ENCODE measurements at regions not wholly inside any gene's neighbourhood (a gene's known extent, or its start where the extent isn't known, plus 50 kb on each side); places are given as distances from the start of the nearest gene placed in this dataset.

DNA sequence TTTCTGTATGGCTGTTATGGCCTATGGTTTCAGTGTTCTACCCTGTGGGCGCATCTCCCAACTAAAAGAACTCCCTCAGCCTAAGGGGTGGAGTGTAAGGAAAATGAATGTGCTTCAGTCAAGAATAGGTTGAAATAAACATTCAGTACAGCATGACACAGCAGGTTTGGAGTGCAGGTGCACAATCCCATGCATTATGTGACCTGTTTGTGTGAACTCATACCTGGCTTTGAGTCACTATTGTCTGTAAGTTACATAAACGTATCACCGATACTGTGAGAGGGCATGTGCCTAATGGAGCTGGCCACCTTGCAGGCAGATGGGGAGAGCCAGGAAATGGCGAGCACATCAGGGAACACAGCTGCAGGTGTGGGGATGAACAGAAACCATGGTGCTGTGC is 216.0 kb downstream of the DSEL start:
- TF ChIP-seq, protein P1, sequence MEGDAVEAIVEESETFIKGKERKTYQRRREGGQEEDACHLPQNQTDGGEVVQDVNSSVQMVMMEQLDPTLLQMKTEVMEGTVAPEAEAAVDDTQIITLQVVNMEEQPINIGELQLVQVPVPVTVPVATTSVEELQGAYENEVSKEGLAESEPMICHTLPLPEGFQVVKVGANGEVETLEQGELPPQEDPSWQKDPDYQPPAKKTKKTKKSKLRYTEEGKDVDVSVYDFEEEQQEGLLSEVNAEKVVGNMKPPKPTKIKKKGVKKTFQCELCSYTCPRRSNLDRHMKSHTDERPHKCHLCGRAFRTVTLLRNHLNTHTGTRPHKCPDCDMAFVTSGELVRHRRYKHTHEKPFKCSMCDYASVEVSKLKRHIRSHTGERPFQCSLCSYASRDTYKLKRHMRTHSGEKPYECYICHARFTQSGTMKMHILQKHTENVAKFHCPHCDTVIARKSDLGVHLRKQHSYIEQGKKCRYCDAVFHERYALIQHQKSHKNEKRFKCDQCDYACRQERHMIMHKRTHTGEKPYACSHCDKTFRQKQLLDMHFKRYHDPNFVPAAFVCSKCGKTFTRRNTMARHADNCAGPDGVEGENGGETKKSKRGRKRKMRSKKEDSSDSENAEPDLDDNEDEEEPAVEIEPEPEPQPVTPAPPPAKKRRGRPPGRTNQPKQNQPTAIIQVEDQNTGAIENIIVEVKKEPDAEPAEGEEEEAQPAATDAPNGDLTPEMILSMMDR (IDR thresholded peaks at IDR 0.05; ENCODE audit: control extremely low read depth in 1 of 3, insufficient read depth in 1 of 3, low read depth in 1 of 3, low read length in 3 of 3): no peak
- TF ChIP-seq TAF1 (IDR thresholded peaks at IDR 0.05; ENCODE audit: low read depth, low read length) (no peak), EP300 (IDR thresholded peaks at IDR 0.05; ENCODE audit: borderline replicate concordance in 1 of 2, low read depth in 2 of 2, low read length in 2 of 2) (no peak), JUN (IDR thresholded peaks at IDR 0.05; ENCODE audit: low read depth, low read length) (no peak), GTF2F1 (IDR thresholded peaks at IDR 0.05; ENCODE audit: borderline replicate concordance, low read depth, low read length) (no peak)

Measured in H1 (cell line).